ENCODE measurements at regions not wholly inside any gene's neighbourhood (a gene's known extent, or its start where the extent isn't known, plus 50 kb on each side); places are given as distances from the start of the nearest gene placed in this dataset.
A peak's percentile ranks its signal among the peaks of the same experiment; 100 is the strongest.

GRCh38 chr7:85565276-85565675 lies 378.4 kb upstream of the SEMA3D start:
- no peaks in the 10 kb centered on the region for H3K27me3 ChIP-seq (ENCODE audit: insufficient read depth, low read depth)
- no peaks in the 10 kb centered on the region for H4K20me1 ChIP-seq (ENCODE audit: insufficient read depth)
- no peaks in the 10 kb centered on the region for H3K36me3 ChIP-seq (ENCODE audit: insufficient read depth)
- H3K79me2 ChIP-seq (ENCODE audit: insufficient read depth, low read depth) = no peaks in the 10 kb centered on the region
- no peak overlapping the region for H3K4me2 ChIP-seq
- H3K27ac ChIP-seq = no peak overlapping the region
- H2AFZ ChIP-seq (ENCODE audit: low read depth) = no peak overlapping the region
- TF ChIP-seq CTCF (conservative IDR thresholded peaks at IDR 0.05; ENCODE audit: low read depth, low read length) = no peak
- no peaks in the 10 kb centered on the region for H3K4me1 ChIP-seq (ENCODE audit: low read depth, poor library complexity, severe bottlenecking)
- H3K4me3 ChIP-seq (IDR thresholded peaks at IDR 0.05; ENCODE audit: insufficient read depth, low read depth, low read length) = no peak overlapping the region
- no peak overlapping the region for H3K9ac ChIP-seq

- H3K79me2 ChIP-seq (ENCODE audit: insufficient read depth, low read depth) = no peaks in the 10 kb centered on the region
- H3K27ac ChIP-seq = no peak overlapping the region
- no peaks in the 10 kb centered on the region for H3K4me1 ChIP-seq (ENCODE audit: low read depth, poor library complexity, severe bottlenecking)
- H4K20me1 ChIP-seq (ENCODE audit: insufficient read depth) = no peaks in the 10 kb centered on the region
- H3K4me3 ChIP-seq (IDR thresholded peaks at IDR 0.05; ENCODE audit: insufficient read depth, low read depth, low read length) = no peak overlapping the region
- no peak overlapping the region for H3K4me2 ChIP-seq
- H3K36me3 ChIP-seq (ENCODE audit: insufficient read depth) = no peaks in the 10 kb centered on the region
- H3K9ac ChIP-seq = no peak overlapping the region
- no peaks in the 10 kb centered on the region for H3K27me3 ChIP-seq (ENCODE audit: insufficient read depth, low read depth)
- TF ChIP-seq CTCF (conservative IDR thresholded peaks at IDR 0.05; ENCODE audit: low read depth, low read length) = no peak
- H2AFZ ChIP-seq (ENCODE audit: low read depth) = no peak overlapping the region
Measured at GRCh38 chr7:85564861-85565260, 378.0 kb upstream of the SEMA3D start.

- Histone ChIP-seq H3K4me2 (no peak overlapping the region), H3K4me3 (IDR thresholded peaks at IDR 0.05; ENCODE audit: insufficient read depth, low read depth, low read length) (no peak overlapping the region), H3K27ac (no peak overlapping the region), H2AFZ (ENCODE audit: low read depth) (no peak overlapping the region), H3K27me3 (ENCODE audit: insufficient read depth, low read depth) (no peaks in the 10 kb centered on the region), H4K20me1 (ENCODE audit: insufficient read depth) (no peaks in the 10 kb centered on the region), H3K4me1 (ENCODE audit: low read depth, poor library complexity, severe bottlenecking) (no peaks in the 10 kb centered on the region), H3K36me3 (ENCODE audit: insufficient read depth) (no peaks in the 10 kb centered on the region), H3K79me2 (ENCODE audit: insufficient read depth, low read depth) (no peaks in the 10 kb centered on the region), H3K9ac (no peak overlapping the region)
- TF ChIP-seq CTCF (conservative IDR thresholded peaks at IDR 0.05; ENCODE audit: low read depth, low read length) = no peak
Measured at GRCh38 chr7:85561706-85562105, 374.9 kb upstream of the SEMA3D start.

- Histone ChIP-seq H3K27me3 (ENCODE audit: insufficient read depth, low read depth) (no peaks in the 10 kb centered on the region), H3K4me3 (IDR thresholded peaks at IDR 0.05; ENCODE audit: insufficient read depth, low read depth, low read length) (no peak overlapping the region), H4K20me1 (ENCODE audit: insufficient read depth) (no peaks in the 10 kb centered on the region), H3K4me1 (ENCODE audit: low read depth, poor library complexity, severe bottlenecking) (no peaks in the 10 kb centered on the region), H3K36me3 (ENCODE audit: insufficient read depth) (no peaks in the 10 kb centered on the region), H3K4me2 (no peak overlapping the region), H3K27ac (no peak overlapping the region), H3K79me2 (ENCODE audit: insufficient read depth, low read depth) (no peaks in the 10 kb centered on the region), H2AFZ (ENCODE audit: low read depth) (no peak overlapping the region), H3K9ac (no peak overlapping the region)
- peak; percentile 87 for TF ChIP-seq CTCF (conservative IDR thresholded peaks at IDR 0.05; ENCODE audit: low read depth, low read length)
Measured at GRCh38 chr7:85554236-85555178, 367.7 kb upstream of the SEMA3D start.
